T-helper 9 cell (primary cell): ENCODE measurements at regions not wholly inside any gene's neighbourhood (a gene's known extent, or its start where the extent isn't known, plus 50 kb on each side); places are given as distances from the start of the nearest gene placed in this dataset.

ENCODE experiments used
- DNase-seq: peaks from one replicate; pipeline ENCODE4 v3.0.0-alpha.2; 2020

DNA sequence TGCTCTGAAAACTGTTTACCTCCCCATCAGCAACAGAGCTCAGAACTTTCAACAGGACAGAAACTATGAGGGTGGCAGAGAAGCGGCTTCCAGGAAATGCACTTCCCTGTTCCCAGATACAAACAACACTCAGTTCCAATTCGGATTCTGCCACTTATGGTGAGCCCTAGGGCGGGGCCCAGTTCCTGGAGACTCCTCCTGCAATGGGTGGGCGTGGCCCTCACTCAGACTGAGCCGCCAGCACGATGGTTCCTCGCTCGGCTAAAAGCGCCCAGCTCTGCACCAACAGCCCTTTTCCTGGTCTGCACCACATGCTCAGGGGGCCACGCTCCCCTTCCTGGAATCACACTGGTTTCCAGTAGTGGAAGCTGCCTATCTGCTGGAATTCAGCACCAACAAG is 314.1 kb downstream of the CTTN start:
- DNase-seq, result no peak

DNA sequence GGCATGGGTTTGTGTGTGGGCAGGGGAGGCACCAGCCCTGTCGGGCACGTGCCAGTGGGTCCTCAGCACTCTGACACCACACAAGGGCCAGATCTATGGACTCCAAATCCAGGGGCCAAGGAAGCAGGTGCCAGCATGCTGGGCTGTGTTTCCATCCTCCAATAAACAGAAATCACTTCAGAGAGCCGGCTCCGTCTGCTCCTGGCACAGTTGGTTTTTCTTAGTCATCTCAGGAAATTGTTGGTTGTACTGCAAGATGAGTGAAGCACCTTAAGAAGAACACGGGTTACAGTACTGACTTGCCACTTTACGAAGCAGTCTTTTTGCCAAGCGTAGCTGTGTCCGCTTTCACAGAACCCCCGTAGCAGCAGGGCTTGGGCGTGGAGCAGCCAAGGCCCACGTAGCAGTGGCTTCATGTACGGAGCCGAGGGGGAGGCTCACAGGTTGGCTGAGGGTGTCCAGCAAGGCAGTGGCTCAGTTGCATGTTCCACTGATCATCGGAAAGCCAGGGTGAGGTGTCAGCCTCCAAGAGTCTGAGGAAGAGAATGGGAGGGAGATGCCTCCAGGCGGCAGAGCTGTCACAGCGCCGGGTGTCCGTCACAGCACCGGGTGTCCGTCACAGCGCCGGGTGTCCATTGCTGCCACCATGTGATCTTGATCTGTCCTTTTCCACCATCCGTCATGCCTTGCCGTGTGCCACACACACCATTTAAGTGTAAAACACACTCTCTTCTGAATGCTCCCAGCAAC is 314.9 kb downstream of the CTTN start:
- no peak for DNase-seq

GRCh38 chr11:70713988-70714665 is 315.8 kb downstream of the CTTN start:
- DNase-seq, result no peak

GRCh38 chr11:70715166-70715951 is 317.0 kb downstream of the CTTN start:
- no peak for DNase-seq

- no peak for DNase-seq
Measured at GRCh38 chr11:70716216-70716615, 317.9 kb downstream of the CTTN start.

DNA sequence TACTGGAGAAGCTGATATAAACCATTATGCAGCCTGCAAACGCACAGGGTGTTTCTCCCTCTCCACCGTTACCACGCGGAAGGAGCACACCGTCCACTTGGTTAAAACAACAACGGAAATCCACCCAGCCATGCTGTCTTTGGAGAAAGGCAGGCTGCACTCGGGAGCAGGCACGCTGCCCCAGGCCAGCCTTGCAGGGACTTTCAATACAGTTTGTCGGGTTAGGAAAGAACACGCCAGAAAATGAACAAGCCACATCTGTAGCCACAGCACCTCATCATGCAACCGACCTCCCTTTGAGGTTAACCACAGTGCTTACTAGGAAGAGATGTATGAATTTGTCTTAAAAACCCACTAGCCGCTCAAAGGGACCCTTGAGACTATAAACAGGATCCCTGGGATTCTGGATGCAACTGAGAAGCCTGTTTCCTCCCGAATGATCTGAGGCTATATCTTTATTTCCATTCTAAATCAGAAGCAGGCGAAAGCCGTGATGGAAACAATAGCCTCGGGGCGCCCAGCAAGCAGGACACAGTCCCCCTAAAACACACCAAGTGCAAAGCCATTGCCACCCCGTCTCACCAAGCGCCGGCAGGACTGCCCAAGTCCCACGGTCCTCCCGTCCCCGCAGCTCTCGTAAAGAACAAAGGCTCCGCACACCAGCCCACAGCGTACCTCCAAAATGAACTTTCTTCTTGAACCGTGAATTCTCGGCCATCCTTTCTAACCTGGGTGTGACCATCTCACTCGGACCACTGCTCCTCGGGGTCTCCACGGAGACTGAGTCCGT is 318.9 kb downstream of the CTTN start:
- DNase-seq, result no peak

DNA sequence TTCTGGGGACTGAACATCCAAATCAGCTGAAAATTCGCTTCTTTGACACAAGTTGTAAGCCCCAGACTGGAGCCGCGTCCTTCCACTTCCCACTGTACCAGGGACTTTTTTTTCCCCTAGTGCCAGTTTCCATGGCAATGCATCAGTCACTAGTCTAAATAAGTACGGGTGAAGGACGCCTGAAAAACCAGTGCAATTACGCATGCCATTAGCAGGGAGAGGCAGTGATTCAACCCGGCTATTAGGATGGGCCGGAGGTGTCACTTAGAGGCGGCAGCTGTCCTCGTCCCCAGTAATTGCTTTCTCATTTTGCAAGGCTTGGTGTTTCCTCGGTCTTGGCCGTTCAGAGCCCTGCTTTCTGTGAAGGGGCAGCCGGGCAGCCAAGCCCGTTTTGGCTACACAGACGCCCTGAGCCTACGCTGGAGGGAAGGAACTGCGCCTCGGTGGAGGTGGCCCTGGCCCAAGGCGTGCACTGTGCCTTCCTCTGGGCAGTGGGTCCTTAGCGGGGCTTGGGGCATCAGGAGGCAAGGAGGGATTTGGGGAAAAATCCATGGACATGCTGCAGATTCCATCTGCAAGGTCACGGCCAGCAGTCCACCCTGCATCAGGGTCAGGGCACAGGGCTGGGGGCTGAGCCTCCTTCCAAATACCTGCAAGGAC is 319.7 kb downstream of the CTTN start:
- no peak for DNase-seq

GRCh38 chr11:70719516-70719915 is 321.2 kb downstream of the CTTN start:
- no peak for DNase-seq

- no peak for DNase-seq
Measured at GRCh38 chr11:70720281-70720680, 322.0 kb downstream of the CTTN start.

GRCh38 chr11:70721006-70721405 is 322.7 kb downstream of the CTTN start:
- DNase-seq, result no peak

- DNase-seq, result no peak
Measured at GRCh38 chr11:70725278-70725677, 326.9 kb downstream of the CTTN start.

DNA sequence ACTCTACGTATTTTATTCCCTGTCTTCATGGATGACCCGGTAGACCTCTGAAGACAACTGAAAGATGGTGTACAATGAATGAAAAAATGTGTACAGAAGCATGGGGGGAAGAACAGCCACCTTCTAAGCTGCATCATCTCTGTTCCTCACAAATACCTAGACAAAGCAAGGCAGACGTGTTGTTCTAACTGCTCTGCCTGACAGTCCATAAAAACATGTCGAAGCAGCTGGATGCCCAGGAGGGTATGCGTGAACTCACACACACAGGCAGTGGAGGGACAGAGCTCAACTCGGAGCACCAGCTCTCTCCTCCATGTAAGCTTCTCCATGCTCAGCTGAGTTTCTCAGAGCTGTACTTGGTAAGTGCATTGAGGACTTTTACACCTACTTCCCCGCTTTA is 327.4 kb downstream of the CTTN start:
- no peak for DNase-seq

GRCh38 chr11:70727021-70727420 is 328.7 kb downstream of the CTTN start:
- DNase-seq, result no peak

DNA sequence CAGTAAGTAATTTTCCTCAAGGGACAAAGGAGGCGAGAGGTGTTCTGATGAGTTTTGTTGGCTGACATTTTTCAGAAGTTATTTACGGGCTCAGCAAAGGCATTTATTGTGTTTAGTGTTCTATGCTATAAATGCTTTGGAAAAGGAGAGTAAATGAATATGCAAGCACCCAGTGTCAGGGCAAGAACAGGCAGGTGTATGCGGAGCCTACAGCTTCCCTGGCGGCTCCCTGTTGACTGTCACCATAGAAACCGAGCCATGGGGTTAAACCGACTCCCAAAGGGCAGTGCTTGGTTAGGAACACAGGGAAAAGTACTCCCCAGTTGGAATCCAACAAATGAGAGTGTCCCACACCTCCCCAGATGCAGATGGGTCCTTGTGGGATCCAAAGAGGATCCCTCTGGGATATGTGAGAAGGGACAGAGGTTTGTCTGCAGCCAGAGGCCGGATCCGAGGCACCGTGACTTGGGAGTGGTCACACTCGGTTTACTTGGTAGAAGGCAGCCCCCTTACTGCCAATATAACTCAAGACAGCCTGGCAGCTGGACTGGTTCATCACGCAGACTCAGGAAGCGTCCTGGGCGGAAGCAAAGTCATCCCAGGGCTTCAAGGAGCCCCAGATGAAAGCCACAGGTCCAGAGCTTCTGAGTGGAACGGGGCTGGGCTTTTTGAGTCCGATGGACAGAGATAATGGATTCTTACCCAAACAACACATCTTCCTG is 329.7 kb downstream of the CTTN start:
- no peak for DNase-seq

DNA sequence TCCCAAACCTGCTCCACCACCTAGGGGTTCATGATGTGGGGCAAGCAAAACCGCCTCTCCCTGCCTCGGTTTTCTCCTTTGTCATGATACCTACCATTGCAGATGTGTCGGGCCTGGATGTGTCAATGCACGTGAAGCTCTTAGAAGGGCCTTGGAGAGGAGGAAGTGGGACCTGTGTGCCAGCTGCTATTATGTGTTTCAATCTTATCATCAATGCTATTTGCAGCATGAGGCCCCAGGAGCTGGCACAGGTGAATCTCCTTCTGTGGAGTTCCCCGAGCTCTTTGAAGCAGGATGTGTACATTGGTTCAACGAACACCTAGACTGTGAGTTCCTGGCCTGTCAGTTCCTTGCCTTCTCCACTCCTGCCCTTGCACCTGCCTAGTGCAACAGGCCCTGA is 331.6 kb downstream of the CTTN start:
- DNase-seq, result no peak

GRCh38 chr11:70730411-70730810 is 332.1 kb downstream of the CTTN start:
- DNase-seq, result no peak

GRCh38 chr11:70731271-70732022 is 333.1 kb downstream of the CTTN start:
- no peak for DNase-seq

GRCh38 chr11:70732023-70732880 is 333.9 kb downstream of the CTTN start:
- DNase-seq, result no peak

GRCh38 chr11:70732881-70733196 is 334.5 kb downstream of the CTTN start:
- no peak for DNase-seq
